ENCODE measurements at regions not wholly inside any gene's neighbourhood (a gene's known extent, or its start where the extent isn't known, plus 50 kb on each side); places are given as distances from the start of the nearest gene placed in this dataset.

DNA sequence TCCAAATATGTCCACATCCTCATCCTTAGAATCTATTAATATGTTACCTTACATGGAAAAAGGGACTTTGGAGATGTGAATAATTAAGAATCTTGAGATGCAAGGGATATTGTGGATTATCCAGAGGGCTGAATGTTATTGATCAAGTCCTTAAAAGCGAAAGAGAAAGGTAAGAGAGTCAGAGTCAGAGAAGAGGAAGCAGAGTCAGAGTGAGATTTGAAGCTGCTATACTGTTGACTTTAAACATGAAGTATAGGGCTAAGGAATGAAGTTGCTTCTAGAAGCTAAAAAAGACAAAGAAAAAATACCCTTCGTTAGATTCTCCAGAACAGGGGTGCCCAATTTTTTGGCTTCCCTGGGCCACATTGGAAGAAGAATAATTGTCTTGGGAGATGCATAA lies 627.2 kb upstream of the SLITRK6 start:
- TF ChIP-seq TEAD4 (IDR thresholded peaks at IDR 0.05) (no peak), ZBTB7A (IDR thresholded peaks at IDR 0.05; ENCODE audit: low read depth) (no peak), CREB1 (IDR thresholded peaks at IDR 0.05; ENCODE audit: low read depth) (no peak), EP300 (IDR thresholded peaks at IDR 0.05; ENCODE audit: borderline replicate concordance) (no peak), TCF12 (IDR thresholded peaks at IDR 0.05; ENCODE audit: low read depth) (no peak), YY1 (IDR thresholded peaks at IDR 0.05; ENCODE audit: low read depth) (no peak), FOXM1 (IDR thresholded peaks at IDR 0.05; ENCODE audit: borderline replicate concordance, low read depth) (no peak), CEBPB (IDR thresholded peaks at IDR 0.05) (no peak), RAD21 (IDR thresholded peaks at IDR 0.05; ENCODE audit: low read depth) (no peak), TAF1 (IDR thresholded peaks at IDR 0.05; ENCODE audit: low read depth) (no peak), EGR1 (IDR thresholded peaks at IDR 0.05) (no peak), NFIC (IDR thresholded peaks at IDR 0.05) (no peak)
- TF ChIP-seq, protein P1, sequence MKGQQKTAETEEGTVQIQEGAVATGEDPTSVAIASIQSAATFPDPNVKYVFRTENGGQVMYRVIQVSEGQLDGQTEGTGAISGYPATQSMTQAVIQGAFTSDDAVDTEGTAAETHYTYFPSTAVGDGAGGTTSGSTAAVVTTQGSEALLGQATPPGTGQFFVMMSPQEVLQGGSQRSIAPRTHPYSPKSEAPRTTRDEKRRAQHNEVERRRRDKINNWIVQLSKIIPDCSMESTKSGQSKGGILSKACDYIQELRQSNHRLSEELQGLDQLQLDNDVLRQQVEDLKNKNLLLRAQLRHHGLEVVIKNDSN (IDR thresholded peaks at IDR 0.05) = no peak
- TF ChIP-seq, protein P2, sequence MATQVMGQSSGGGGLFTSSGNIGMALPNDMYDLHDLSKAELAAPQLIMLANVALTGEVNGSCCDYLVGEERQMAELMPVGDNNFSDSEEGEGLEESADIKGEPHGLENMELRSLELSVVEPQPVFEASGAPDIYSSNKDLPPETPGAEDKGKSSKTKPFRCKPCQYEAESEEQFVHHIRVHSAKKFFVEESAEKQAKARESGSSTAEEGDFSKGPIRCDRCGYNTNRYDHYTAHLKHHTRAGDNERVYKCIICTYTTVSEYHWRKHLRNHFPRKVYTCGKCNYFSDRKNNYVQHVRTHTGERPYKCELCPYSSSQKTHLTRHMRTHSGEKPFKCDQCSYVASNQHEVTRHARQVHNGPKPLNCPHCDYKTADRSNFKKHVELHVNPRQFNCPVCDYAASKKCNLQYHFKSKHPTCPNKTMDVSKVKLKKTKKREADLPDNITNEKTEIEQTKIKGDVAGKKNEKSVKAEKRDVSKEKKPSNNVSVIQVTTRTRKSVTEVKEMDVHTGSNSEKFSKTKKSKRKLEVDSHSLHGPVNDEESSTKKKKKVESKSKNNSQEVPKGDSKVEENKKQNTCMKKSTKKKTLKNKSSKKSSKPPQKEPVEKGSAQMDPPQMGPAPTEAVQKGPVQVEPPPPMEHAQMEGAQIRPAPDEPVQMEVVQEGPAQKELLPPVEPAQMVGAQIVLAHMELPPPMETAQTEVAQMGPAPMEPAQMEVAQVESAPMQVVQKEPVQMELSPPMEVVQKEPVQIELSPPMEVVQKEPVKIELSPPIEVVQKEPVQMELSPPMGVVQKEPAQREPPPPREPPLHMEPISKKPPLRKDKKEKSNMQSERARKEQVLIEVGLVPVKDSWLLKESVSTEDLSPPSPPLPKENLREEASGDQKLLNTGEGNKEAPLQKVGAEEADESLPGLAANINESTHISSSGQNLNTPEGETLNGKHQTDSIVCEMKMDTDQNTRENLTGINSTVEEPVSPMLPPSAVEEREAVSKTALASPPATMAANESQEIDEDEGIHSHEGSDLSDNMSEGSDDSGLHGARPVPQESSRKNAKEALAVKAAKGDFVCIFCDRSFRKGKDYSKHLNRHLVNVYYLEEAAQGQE (IDR thresholded peaks at IDR 0.05; ENCODE audit: low read depth) = no peak
- TF ChIP-seq, protein P3, sequence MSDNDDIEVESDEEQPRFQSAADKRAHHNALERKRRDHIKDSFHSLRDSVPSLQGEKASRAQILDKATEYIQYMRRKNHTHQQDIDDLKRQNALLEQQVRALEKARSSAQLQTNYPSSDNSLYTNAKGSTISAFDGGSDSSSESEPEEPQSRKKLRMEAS (IDR thresholded peaks at IDR 0.05) = no peak

DNA sequence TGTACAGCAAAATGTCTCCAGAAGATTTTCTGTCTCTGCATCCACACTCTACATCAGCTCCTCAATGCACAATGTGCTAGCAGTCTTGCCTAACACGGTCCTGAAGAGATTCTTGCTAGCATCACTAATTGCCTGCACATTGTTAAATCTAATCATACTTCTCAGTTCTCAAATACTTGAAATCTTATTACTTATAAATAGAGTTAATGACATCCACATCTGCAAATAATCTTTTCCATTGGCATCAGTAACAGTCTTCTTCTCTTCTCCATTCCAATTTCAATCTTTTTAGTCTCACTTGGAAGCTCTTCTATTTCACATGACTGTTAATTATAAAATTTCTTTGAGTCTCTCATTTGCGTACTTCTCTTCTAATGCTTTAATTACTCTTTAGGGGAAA lies 630.5 kb upstream of the SLITRK6 start:
- TF ChIP-seq YY1 (IDR thresholded peaks at IDR 0.05; ENCODE audit: low read depth) (no peak), FOXM1 (IDR thresholded peaks at IDR 0.05; ENCODE audit: borderline replicate concordance, low read depth) (no peak), ZBTB7A (IDR thresholded peaks at IDR 0.05; ENCODE audit: low read depth) (no peak)

DNA sequence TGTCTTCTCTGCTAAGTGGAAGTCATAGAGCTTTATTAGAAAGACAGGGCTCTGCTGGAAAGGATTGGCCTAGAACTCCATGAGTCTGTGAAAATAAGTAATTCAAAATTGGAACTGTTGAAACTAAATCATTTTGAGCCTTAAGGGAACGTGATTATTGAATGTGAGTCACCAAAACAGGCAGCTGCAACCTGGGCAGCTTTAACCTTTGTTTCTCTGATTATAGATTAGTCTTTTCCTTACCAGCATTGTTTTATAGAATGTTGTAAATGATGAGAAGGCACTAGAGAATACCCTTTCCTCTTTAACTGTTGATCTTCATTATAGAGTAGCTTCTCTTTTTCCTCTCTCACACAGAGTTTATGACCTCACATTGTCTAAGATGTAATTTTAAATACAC lies 638.8 kb upstream of the SLITRK6 start:
- TF ChIP-seq TEAD4 (IDR thresholded peaks at IDR 0.05) (no peak), EGR1 (IDR thresholded peaks at IDR 0.05) (no peak)

DNA sequence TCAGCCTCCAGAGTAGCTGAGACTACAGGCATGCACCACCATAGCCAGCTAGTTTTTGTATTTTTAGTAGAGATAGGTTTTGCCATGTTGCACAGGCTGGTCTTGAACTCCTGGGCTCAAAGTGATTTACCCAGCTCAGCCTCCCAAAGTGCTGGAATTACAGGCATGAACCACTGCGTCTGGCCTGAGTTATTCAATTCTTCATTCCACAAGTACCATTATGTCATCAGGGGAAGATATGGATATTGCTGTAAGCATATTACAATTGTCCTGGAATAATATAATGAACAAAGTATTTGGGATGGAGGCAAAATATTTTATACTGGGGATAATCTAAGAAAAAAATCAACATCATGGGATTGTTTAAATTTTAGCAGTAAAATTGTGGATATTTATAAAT lies 646.0 kb upstream of the SLITRK6 start:
- TF ChIP-seq, protein P1 (IDR thresholded peaks at IDR 0.05) = no peak
- TF ChIP-seq YY1 (IDR thresholded peaks at IDR 0.05; ENCODE audit: low read depth) = no peak
- TF ChIP-seq, protein P3 (IDR thresholded peaks at IDR 0.05) = no peak
- TF ChIP-seq RAD21 (IDR thresholded peaks at IDR 0.05; ENCODE audit: low read depth) = no peak
- no peak for TF ChIP-seq TEAD4 (IDR thresholded peaks at IDR 0.05)
- TF ChIP-seq EP300 (IDR thresholded peaks at IDR 0.05; ENCODE audit: borderline replicate concordance) = no peak
- TF ChIP-seq CREB1 (IDR thresholded peaks at IDR 0.05; ENCODE audit: low read depth) = no peak

DNA sequence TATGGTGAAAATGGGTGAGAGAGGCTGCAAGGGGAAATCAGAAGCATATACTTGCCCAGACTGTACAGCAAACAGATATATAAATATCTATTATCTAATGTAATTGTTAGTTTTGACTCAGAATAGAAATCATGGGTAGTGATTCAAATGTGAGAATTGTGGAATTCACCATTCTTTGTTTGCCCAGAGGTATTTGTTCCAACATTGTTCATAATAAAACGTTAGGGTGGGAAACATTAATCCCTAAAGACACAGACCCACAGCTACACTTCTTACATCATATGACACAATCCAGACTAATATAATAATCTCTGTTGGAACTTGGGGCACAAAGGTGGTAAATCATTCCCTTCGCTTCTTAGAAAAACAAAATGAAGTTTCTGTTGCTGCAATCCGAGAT lies 646.5 kb upstream of the SLITRK6 start:
- TF ChIP-seq TCF12 (IDR thresholded peaks at IDR 0.05; ENCODE audit: low read depth) = no peak
- no peak for TF ChIP-seq CEBPB (IDR thresholded peaks at IDR 0.05)
- TF ChIP-seq TAF1 (IDR thresholded peaks at IDR 0.05; ENCODE audit: low read depth) = no peak
- no peak for TF ChIP-seq CREB1 (IDR thresholded peaks at IDR 0.05; ENCODE audit: low read depth)
- TF ChIP-seq YY1 (IDR thresholded peaks at IDR 0.05; ENCODE audit: low read depth) = no peak
- TF ChIP-seq FOXM1 (IDR thresholded peaks at IDR 0.05; ENCODE audit: borderline replicate concordance, low read depth) = no peak
- TF ChIP-seq EP300 (IDR thresholded peaks at IDR 0.05; ENCODE audit: borderline replicate concordance) = no peak
- TF ChIP-seq, protein P3 (IDR thresholded peaks at IDR 0.05) = no peak
- no peak for TF ChIP-seq TEAD4 (IDR thresholded peaks at IDR 0.05)
- no peak for TF ChIP-seq ZBTB7A (IDR thresholded peaks at IDR 0.05; ENCODE audit: low read depth)
- TF ChIP-seq RAD21 (IDR thresholded peaks at IDR 0.05; ENCODE audit: low read depth) = no peak
- no peak for TF ChIP-seq NFIC (IDR thresholded peaks at IDR 0.05)
- TF ChIP-seq, protein P1 (IDR thresholded peaks at IDR 0.05) = no peak
- TF ChIP-seq, protein P2 (IDR thresholded peaks at IDR 0.05; ENCODE audit: low read depth) = no peak
- no peak for TF ChIP-seq EGR1 (IDR thresholded peaks at IDR 0.05)

DNA sequence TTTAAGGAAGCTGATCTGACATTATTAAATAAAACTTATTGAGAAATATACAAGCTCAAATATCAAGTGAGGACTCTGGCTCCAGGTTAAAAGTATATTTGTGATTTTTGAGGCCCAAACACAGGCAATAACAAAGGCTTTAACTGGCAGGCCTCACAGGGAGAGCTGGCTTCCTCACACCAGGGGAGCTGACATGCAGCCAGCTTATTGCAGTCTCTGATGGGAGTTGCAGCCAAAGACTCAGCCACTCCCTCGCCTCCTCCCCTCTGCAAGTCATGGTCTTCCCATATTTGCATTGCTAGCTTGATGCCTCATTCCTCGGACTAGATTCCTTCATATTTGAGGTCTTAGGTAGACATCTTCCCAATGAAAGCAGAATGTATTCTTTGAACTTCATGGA lies 647.1 kb upstream of the SLITRK6 start:
- peak; percentile 73 for TF ChIP-seq EP300 (IDR thresholded peaks at IDR 0.05; ENCODE audit: borderline replicate concordance)
- TF ChIP-seq CEBPB (IDR thresholded peaks at IDR 0.05) = 0 out of 2 replicates have a peak, but pooled peaks have one; percentile 10
- peak; percentile 58; the same call in 1 of the 2 replicates for TF ChIP-seq FOXM1 (IDR thresholded peaks at IDR 0.05; ENCODE audit: borderline replicate concordance, low read depth)
- no peak for TF ChIP-seq CREB1 (IDR thresholded peaks at IDR 0.05; ENCODE audit: low read depth)
- TF ChIP-seq TCF12 (IDR thresholded peaks at IDR 0.05; ENCODE audit: low read depth) = peak; percentile 77
- TF ChIP-seq, protein P1 (IDR thresholded peaks at IDR 0.05) = no peak
- TF ChIP-seq, protein P2 (IDR thresholded peaks at IDR 0.05; ENCODE audit: low read depth) = no peak
- TF ChIP-seq RAD21 (IDR thresholded peaks at IDR 0.05; ENCODE audit: low read depth) = no peak
- TF ChIP-seq, protein P3 (IDR thresholded peaks at IDR 0.05) = peak; percentile 62; the same call in 1 of the 2 replicates
- no peak for TF ChIP-seq TAF1 (IDR thresholded peaks at IDR 0.05; ENCODE audit: low read depth)
- no peak for TF ChIP-seq EGR1 (IDR thresholded peaks at IDR 0.05)
- TF ChIP-seq ZBTB7A (IDR thresholded peaks at IDR 0.05; ENCODE audit: low read depth) = no peak
- peak; percentile 95 for TF ChIP-seq NFIC (IDR thresholded peaks at IDR 0.05)
- TF ChIP-seq TEAD4 (IDR thresholded peaks at IDR 0.05) = peak; percentile 41; the same call in 1 of the 2 replicates
- peak; percentile 10; the same call in 1 of the 2 replicates for TF ChIP-seq YY1 (IDR thresholded peaks at IDR 0.05; ENCODE audit: low read depth)

Data from Ishikawa (cell line).